A549 (cell line): ENCODE measurements at regions not wholly inside any gene's neighbourhood (a gene's known extent, or its start where the extent isn't known, plus 50 kb on each side); places are given as distances from the start of the nearest gene placed in this dataset.
A peak's percentile ranks its signal among the peaks of the same experiment; 100 is the strongest.
"Not testable (repeated sequence)": the region's sequence is repeated elsewhere in the genome, so short reads cannot be mapped to it uniquely, and the experiment has no call there.

Experiments used
- ATAC-seq, 2 experiments: fragments of 200-7000 bp in 1 of 2; fragments of >200 bp in 1 of 2; cut with Nextera tagmentation in 1 of 2; cut with Tn5 transposase in 1 of 2; 3 replicates each; pipeline versions ENCODE4 v1.8.0 to v1.9.1; 2018 to 2020; ENCODE audit warnings: mild to moderate bottlenecking in 1 of 2, moderate library complexity in 1 of 2
- CTCF ChIA-PET: fragments of 300-600 bp; sonication (Branson Sonifier 250); formaldehyde crosslinking; extraction: SDS; loops from one replicate; lab custom pipeline; 2021; ENCODE audit warnings: antibody characterized with exemption, inconsistent platforms; lab: Yijun Ruan, JAX
- POLR2A ChIA-PET: fragments of 350-600 bp; formaldehyde crosslinking; extraction: SDS; loops from one replicate; lab custom pipeline; 2021; ENCODE audit warnings: antibody characterized with exemption, inconsistent platforms; lab: Yijun Ruan, JAX
- DNase-seq, 2 experiments: peaks; one replicate each; pipeline versions ENCODE4 v3.0.0 to v3.0.0-alpha.2; 2011 to 2016; ENCODE audit warnings: low read depth in 1 of 2, low spot score in 1 of 2
- FAIRE-seq: peaks from 2 replicates; lab custom pipeline; 2011; peaks lifted over from hg19 to GRCh38; lab: Jason Lieb, UNC
- H3K27ac ChIP-seq, 2 experiments: fragments of >200 bp; sonication (Bioruptor Twin); formaldehyde crosslinking; 3 replicates each; pipeline ENCODE4 v1.5.1; 2016 to 2017
- H3K4me1 ChIP-seq: fragments of >200 bp; sonication (Bioruptor Twin); formaldehyde crosslinking; 3 replicates; pipeline ENCODE4 v1.6.1; 2016
- H3K4me2 ChIP-seq: fragments of >200 bp; sonication (Bioruptor Twin); formaldehyde crosslinking; 3 replicates; pipeline ENCODE4 v1.6.1; 2016
- H3K4me3 ChIP-seq: fragments of >200 bp; sonication (Bioruptor Twin); formaldehyde crosslinking; 3 replicates; pipeline ENCODE4 v1.5.1; 2016
- H3K9me3 ChIP-seq: fragments of >200 bp; sonication (Bioruptor Twin); formaldehyde crosslinking; 3 replicates; pipeline ENCODE4 v1.6.1; 2016
- CHD4 ChIP-seq: fragments of 200-600 bp; sonication (generic); IDR thresholded peaks from 2 replicates; pipeline ENCODE4 v1.6.1; 2016; ENCODE audit warnings: antibody characterized with exemption, mild to moderate bottlenecking, borderline replicate concordance
- EHF ChIP-seq: fragments of 250-450 bp; sonication (Bioruptor Pico); IDR thresholded peaks from 2 replicates; pipeline ENCODE4 v1.5.0; 2020; ENCODE audit warnings: mild to moderate bottlenecking
- ESRRA ChIP-seq: fragments of 150-350 bp; IDR thresholded peaks from 2 replicates; pipeline ENCODE4 v1.6.1; 2014; ENCODE audit warnings: mild to moderate bottlenecking, low read length, borderline replicate concordance
- FOSB ChIP-seq: fragments of 250-450 bp; sonication (Bioruptor Pico); IDR thresholded peaks from 2 replicates; pipeline ENCODE4 v1.5.0; 2020; ENCODE audit warnings: mild to moderate bottlenecking, moderate library complexity
- MAFK ChIP-seq: fragments of 450-650 bp; IDR thresholded peaks from 2 replicates; pipeline ENCODE4 v1.6.1; 2014; ENCODE audit not compliant: partially characterized antibody
- NPAS2 ChIP-seq: fragments of 250-450 bp; sonication (Bioruptor Pico); IDR thresholded peaks from 2 replicates; pipeline ENCODE4 v1.8.0; 2022; ENCODE audit warnings: mild to moderate bottlenecking, moderate library complexity, borderline replicate concordance
- POLR2A ChIP-seq: IDR thresholded peaks from 2 replicates; pipeline ENCODE4 v1.6.1; 2012; ENCODE audit warnings: mild to moderate bottlenecking, low read length
- RAD21 ChIP-seq, 2 experiments: fragments of >200 bp in 1 of 2; sonication (Bioruptor Twin) in 1 of 2; formaldehyde crosslinking in 1 of 2; IDR thresholded peaks in 1 of 2; conservative IDR thresholded peaks in 1 of 2; 2 replicates in 1 of 2; 3 replicates in 1 of 2; pipeline ENCODE4 v1.6.1; 2012 to 2018; ENCODE audit warnings: inconsistent platforms in 1 of 2
- RCOR1 ChIP-seq: fragments of 150-350 bp; IDR thresholded peaks from 2 replicates; pipeline ENCODE4 v1.6.1; 2014; ENCODE audit warnings: antibody characterized with exemption, low read length, low read depth
- ZC3H11A ChIP-seq: fragments of 450-650 bp; IDR thresholded peaks from 2 replicates; pipeline ENCODE4 v1.6.1; 2014; ENCODE audit warnings: antibody characterized with exemption, mild to moderate bottlenecking
- ZSCAN20 ChIP-seq: fragments of 250-450 bp; sonication (Bioruptor Pico); IDR thresholded peaks from 2 replicates; pipeline ENCODE4 v1.8.0; 2022; ENCODE audit warnings: mild to moderate bottlenecking, moderate library complexity
- WGBS: methylation state at CpG from one replicate; pipeline ENCODE4 v1.1.6; 2017; ENCODE audit errors: missing lambda C conversion rate; 5-methylcytosine and 5-hydroxymethylcytosine counted together
- TF ChIP-seq, protein P1 (sequence below): fragments of 150-350 bp; IDR thresholded peaks from 2 replicates; pipeline ENCODE4 v1.6.1; 2014; ENCODE audit warnings: low read depth, mild to moderate bottlenecking, low read length
- TF ChIP-seq, protein P2 (sequence below): IDR thresholded peaks from 2 replicates; pipeline ENCODE4 v1.6.1; 2012
- TF ChIP-seq, protein P3 (sequence below): fragments of 200-600 bp; sonication (generic); IDR thresholded peaks from 2 replicates; pipeline ENCODE4 v1.6.1; 2016; ENCODE audit warnings: antibody characterized with exemption, mild to moderate bottlenecking, moderate library complexity
- TF ChIP-seq, protein P4 (sequence below): fragments of 250-450 bp; sonication (Bioruptor Pico); IDR thresholded peaks from 2 replicates; pipeline ENCODE4 v1.5.0; 2021; ENCODE audit warnings: mild to moderate bottlenecking, moderate library complexity, borderline replicate concordance
- TF ChIP-seq, protein P5 (sequence below): fragments of >200 bp; sonication (Bioruptor Twin); formaldehyde crosslinking; IDR thresholded peaks from 3 replicates; pipeline ENCODE4 v1.6.1; 2016

DNA sequence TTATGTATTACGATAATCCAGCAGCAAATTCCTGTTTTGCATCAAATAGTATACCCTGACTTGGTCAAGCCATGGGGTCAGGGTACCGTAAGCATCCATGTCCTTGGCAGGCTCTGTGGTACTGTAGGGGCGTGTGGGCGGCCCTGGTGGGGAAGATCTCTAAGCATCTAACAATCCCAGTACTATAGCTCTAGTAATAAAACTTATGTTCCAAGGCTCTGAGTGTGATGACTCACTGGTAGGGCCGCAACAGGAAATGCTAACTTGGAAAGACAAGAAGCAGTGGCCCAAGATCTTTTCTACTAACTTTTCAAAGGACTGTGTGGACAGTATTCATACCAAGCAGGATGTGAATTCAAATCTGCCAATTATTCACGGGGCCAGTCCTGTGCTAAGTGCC lies 63.8 kb downstream of the CLEC18A start:
- H3K4me1 ChIP-seq, ATAC-seq, DNase-seq, FAIRE-seq, H3K9me3 ChIP-seq, CTCF ChIA-PET, H3K4me2 ChIP-seq, POLR2A ChIA-PET, H3K27ac ChIP-seq, H3K4me3 ChIP-seq: not testable (repeated sequence)
- WGBS = 91% methylated on average over 6 of the region's 6 CpGs

DNA sequence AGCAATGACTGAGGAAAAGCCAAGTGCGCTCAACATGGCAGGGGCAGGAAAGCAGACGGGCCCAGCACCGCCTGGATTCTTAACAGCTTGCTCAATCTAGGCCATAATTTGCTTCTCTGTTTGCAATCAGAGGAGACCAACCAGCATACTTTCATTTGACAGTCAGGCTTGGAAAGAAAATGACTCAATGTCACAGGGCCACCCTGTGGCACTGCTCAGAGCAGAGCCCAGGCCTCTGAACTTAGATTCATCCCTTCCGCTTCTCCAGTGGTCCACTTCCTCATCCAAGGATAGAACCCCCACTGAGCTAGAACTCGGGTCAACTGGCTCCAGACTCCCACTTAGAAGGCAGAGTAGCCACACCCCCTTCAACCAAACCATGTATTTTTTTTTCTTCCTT lies 65.6 kb downstream of the CLEC18A start:
- H3K4me3 ChIP-seq, ATAC-seq, FAIRE-seq, H3K9me3 ChIP-seq, CTCF ChIA-PET, POLR2A ChIA-PET, H3K27ac ChIP-seq, DNase-seq, H3K4me2 ChIP-seq, H3K4me1 ChIP-seq: not testable (repeated sequence)
- WGBS = 78% methylated on average over 5 of the region's 5 CpGs

DNA sequence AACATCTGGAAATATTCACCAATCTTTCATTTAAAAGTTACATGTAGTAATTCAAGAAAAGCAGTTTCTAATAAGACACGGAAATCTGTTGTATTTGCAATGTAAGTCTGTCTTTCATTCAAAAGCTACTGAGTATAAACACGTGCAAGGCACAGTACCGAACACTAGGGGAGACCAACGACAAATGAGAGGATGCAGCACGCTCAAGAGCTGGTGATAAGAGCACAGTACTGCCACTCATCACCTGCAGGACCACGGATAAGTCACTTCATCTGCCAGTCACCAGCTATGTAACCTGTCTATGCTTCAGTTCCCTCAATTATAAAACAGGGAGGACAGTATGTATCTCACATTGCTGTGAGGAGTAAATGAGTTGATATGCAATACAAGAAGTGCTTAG lies 67.1 kb downstream of the CLEC18A start:
- H3K9me3 ChIP-seq = no peaks in the 10 kb centered on the region
- peak; percentile 10 to 82 for DNase-seq
- H3K4me3 ChIP-seq = no peak overlapping the region
- H3K4me1 ChIP-seq = no peaks in the 10 kb centered on the region
- ATAC-seq = peak; percentile 93 to 99
- no peak overlapping the region for H3K4me2 ChIP-seq
- 41% methylated on average over 6 of the region's 6 CpGs for WGBS
- TF ChIP-seq, protein P1, sequence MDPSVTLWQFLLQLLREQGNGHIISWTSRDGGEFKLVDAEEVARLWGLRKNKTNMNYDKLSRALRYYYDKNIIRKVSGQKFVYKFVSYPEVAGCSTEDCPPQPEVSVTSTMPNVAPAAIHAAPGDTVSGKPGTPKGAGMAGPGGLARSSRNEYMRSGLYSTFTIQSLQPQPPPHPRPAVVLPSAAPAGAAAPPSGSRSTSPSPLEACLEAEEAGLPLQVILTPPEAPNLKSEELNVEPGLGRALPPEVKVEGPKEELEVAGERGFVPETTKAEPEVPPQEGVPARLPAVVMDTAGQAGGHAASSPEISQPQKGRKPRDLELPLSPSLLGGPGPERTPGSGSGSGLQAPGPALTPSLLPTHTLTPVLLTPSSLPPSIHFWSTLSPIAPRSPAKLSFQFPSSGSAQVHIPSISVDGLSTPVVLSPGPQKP = no peak
- TF ChIP-seq, protein P2, sequence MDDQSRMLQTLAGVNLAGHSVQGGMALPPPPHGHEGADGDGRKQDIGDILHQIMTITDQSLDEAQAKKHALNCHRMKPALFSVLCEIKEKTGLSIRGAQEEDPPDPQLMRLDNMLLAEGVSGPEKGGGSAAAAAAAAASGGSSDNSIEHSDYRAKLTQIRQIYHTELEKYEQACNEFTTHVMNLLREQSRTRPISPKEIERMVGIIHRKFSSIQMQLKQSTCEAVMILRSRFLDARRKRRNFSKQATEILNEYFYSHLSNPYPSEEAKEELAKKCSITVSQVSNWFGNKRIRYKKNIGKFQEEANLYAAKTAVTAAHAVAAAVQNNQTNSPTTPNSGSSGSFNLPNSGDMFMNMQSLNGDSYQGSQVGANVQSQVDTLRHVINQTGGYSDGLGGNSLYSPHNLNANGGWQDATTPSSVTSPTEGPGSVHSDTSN = 0 out of 2 replicates have a peak, but pooled peaks have one; percentile 38
- TF ChIP-seq, protein P3, sequence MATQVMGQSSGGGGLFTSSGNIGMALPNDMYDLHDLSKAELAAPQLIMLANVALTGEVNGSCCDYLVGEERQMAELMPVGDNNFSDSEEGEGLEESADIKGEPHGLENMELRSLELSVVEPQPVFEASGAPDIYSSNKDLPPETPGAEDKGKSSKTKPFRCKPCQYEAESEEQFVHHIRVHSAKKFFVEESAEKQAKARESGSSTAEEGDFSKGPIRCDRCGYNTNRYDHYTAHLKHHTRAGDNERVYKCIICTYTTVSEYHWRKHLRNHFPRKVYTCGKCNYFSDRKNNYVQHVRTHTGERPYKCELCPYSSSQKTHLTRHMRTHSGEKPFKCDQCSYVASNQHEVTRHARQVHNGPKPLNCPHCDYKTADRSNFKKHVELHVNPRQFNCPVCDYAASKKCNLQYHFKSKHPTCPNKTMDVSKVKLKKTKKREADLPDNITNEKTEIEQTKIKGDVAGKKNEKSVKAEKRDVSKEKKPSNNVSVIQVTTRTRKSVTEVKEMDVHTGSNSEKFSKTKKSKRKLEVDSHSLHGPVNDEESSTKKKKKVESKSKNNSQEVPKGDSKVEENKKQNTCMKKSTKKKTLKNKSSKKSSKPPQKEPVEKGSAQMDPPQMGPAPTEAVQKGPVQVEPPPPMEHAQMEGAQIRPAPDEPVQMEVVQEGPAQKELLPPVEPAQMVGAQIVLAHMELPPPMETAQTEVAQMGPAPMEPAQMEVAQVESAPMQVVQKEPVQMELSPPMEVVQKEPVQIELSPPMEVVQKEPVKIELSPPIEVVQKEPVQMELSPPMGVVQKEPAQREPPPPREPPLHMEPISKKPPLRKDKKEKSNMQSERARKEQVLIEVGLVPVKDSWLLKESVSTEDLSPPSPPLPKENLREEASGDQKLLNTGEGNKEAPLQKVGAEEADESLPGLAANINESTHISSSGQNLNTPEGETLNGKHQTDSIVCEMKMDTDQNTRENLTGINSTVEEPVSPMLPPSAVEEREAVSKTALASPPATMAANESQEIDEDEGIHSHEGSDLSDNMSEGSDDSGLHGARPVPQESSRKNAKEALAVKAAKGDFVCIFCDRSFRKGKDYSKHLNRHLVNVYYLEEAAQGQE = no peak
- TF ChIP-seq RCOR1 (no peak), EHF (no peak), RAD21 (conservative IDR thresholded peaks at IDR 0.05 in 1 of 2, IDR thresholded peaks at IDR 0.05 in 1 of 2) (peak in 1 of 2 experiments; percentile 23; a peak in 1 of 5 replicates), ESRRA (no peak), CHD4 (no peak), ZC3H11A (no peak), MAFK (no peak), NPAS2 (CRISPR knock-in tag) (no peak), ZSCAN20 (CRISPR knock-in tag) (no peak), POLR2A (no peak), FOSB (CRISPR knock-in tag) (no peak)
- TF ChIP-seq, protein P4, sequence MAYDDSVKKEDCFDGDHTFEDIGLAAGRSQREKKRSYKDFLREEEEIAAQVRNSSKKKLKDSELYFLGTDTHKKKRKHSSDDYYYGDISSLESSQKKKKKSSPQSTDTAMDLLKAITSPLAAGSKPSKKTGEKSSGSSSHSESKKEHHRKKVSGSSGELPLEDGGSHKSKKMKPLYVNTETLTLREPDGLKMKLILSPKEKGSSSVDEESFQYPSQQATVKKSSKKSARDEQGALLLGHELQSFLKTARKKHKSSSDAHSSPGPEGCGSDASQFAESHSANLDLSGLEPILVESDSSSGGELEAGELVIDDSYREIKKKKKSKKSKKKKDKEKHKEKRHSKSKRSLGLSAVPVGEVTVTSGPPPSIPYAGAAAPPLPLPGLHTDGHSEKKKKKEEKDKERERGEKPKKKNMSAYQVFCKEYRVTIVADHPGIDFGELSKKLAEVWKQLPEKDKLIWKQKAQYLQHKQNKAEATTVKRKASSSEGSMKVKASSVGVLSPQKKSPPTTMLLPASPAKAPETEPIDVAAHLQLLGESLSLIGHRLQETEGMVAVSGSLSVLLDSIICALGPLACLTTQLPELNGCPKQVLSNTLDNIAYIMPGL = no peak
- TF ChIP-seq, protein P5, sequence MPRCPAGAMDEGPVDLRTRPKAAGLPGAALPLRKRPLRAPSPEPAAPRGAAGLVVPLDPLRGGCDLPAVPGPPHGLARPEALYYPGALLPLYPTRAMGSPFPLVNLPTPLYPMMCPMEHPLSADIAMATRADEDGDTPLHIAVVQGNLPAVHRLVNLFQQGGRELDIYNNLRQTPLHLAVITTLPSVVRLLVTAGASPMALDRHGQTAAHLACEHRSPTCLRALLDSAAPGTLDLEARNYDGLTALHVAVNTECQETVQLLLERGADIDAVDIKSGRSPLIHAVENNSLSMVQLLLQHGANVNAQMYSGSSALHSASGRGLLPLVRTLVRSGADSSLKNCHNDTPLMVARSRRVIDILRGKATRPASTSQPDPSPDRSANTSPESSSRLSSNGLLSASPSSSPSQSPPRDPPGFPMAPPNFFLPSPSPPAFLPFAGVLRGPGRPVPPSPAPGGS = no peak
- POLR2A ChIA-PET = no interaction called here
- CTCF ChIA-PET = no interaction called here
- FAIRE-seq = no peak
- no peak overlapping the region for H3K27ac ChIP-seq

DNA sequence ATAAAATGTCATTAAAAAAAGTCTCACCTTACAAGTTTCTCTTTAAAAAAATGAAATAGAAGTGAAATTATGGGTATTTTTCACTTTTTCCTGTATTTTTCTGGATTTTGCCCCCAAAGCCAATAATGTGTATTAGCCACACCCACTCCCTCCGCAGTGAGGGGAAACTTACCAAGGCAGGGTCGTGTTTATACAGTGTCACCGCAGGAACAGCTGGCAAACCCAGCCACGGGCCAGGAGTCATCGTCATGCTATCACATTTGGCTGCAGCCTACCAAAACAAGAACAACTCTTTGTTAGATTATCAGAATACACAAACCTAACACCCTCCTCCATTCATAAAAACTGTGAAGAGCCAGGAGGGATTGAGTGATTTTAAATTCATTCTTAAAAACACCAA lies 72.1 kb downstream of the CLEC18A start:
- H3K27ac ChIP-seq, DNase-seq, H3K4me3 ChIP-seq, H3K9me3 ChIP-seq, POLR2A ChIA-PET, FAIRE-seq, CTCF ChIA-PET, H3K4me2 ChIP-seq, H3K4me1 ChIP-seq: not testable (repeated sequence)
- ATAC-seq = peak in 1 of 2 experiments; percentile 46; a peak in 1 of 6 replicates
- WGBS = 83% methylated on average over 5 of the region's 5 CpGs

DNA sequence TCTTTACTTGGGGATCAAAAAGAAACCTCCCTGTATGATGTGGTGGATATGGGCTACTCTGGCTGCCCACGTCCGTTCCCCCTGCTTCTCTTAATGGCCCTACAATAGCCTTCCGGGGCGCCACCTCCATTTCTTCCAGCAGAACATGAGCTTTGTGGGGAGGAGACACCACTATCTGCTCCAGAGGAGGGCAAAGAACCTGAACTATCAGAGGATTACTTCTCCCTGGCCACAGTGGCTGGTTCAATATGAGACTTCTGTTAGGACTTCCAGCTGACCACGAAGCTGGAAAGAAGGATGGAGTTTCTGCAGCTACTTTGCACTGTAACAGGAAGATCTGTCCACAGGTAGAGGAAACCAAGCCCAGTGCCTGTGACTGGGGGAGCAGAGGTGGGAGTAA lies 72.8 kb downstream of the CLEC18A start:
- ATAC-seq, H3K27ac ChIP-seq, H3K4me2 ChIP-seq, CTCF ChIA-PET, H3K4me1 ChIP-seq, DNase-seq, POLR2A ChIA-PET, FAIRE-seq, H3K4me3 ChIP-seq, H3K9me3 ChIP-seq: not testable (repeated sequence)
- WGBS = 94% methylated on average over 5 of the region's 5 CpGs
